OCI-LY7 (cell line): ENCODE measurements at regions not wholly inside any gene's neighbourhood (a gene's known extent, or its start where the extent isn't known, plus 50 kb on each side); places are given as distances from the start of the nearest gene placed in this dataset.

Experiments
- EZH2phosphoT487 ChIP-seq: fragments of 200-600 bp; sonication (generic); IDR thresholded peaks from 2 replicates; pipeline ENCODE4 v1.6.1; 2018; ENCODE audit warnings: low read depth, borderline replicate concordance, mild to moderate bottlenecking, mixed run types, antibody characterized with exemption, low read length, moderate library complexity, mixed read lengths
- TF ChIP-seq, protein P1 (sequence below): fragments of 200-600 bp; sonication (generic); conservative IDR thresholded peaks from 2 replicates; pipeline ENCODE4 v1.5.1; 2014; ENCODE audit warnings: mild to moderate bottlenecking, antibody characterized with exemption, low read length, moderate library complexity, mixed read lengths

DNA sequence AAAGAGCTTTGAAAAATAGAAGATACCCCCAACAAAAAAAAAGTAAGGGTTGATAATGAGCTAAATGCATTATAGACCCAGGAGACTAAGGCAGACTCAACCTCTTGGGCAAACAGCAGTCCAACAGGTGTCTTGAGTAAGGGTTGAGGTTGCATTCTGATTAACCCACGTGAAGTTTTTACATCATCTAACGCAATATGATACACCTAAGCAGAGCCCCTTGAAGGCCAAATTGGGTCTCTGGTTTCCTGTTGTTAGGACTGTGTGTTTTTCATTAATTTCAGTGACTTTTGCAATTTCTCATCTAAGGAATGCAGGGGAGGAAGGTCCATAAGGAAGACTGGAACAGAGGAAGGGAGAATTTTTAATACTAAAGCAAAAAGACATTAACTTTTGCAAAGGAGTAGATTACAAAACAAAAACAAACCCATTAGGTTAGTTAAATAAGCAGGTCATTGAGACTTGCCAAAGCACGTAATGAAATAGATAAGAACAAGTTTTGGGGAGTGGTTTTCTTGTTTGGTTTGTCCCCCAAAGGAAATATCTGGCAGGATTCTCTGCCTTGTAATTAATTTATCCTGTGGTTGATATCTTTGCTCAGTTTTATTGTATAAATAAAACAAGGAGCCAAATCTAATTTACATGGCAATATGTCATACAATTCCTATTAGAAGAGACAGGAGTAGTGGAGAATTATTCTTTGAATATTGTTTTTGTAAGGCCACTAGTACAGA is 244.3 kb downstream of the ETAA1 start:
- TF ChIP-seq, protein P1, sequence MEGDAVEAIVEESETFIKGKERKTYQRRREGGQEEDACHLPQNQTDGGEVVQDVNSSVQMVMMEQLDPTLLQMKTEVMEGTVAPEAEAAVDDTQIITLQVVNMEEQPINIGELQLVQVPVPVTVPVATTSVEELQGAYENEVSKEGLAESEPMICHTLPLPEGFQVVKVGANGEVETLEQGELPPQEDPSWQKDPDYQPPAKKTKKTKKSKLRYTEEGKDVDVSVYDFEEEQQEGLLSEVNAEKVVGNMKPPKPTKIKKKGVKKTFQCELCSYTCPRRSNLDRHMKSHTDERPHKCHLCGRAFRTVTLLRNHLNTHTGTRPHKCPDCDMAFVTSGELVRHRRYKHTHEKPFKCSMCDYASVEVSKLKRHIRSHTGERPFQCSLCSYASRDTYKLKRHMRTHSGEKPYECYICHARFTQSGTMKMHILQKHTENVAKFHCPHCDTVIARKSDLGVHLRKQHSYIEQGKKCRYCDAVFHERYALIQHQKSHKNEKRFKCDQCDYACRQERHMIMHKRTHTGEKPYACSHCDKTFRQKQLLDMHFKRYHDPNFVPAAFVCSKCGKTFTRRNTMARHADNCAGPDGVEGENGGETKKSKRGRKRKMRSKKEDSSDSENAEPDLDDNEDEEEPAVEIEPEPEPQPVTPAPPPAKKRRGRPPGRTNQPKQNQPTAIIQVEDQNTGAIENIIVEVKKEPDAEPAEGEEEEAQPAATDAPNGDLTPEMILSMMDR = no peak
- no peak for TF ChIP-seq EZH2phosphoT487
